Kidney tubule cell (primary cell): ENCODE measurements at regions not wholly inside any gene's neighbourhood (a gene's known extent, or its start where the extent isn't known, plus 50 kb on each side); places are given as distances from the start of the nearest gene placed in this dataset.
"Not testable (repeated sequence)": the region's sequence is repeated elsewhere in the genome, so short reads cannot be mapped to it uniquely, and the experiment has no call there.

Source experiments
- DNase-seq: peaks from one replicate; pipeline ENCODE4 v3.0.0-alpha.2; 2018; ENCODE audit warnings: low spot score

GRCh38 chr10:86579883-86580520, 58.4 kb upstream of the WAPL start:
- DNase-seq: no peak

- no peak for DNase-seq
Observed at GRCh38 chr10:86580521-86580891, 58.9 kb upstream of the WAPL start.

- DNase-seq: no peak
Observed at GRCh38 chr10:86583983-86584382, 62.4 kb upstream of the WAPL start.

GRCh38 chr10:86585037-86585929, 63.7 kb upstream of the WAPL start:
- peak; percentile 71 for DNase-seq

- DNase-seq: no peak
Observed at GRCh38 chr10:86586516-86586915, 64.9 kb upstream of the WAPL start.

GRCh38 chr10:86588781-86589180, 65.6 kb upstream of the OPN4 start:
- not testable (repeated sequence) for DNase-seq

- no peak for DNase-seq
Observed at GRCh38 chr10:86591436-86591835, 62.9 kb upstream of the OPN4 start.

- peak; percentile 36 for DNase-seq
Observed at GRCh38 chr10:86592413-86592812, 61.9 kb upstream of the OPN4 start.

GRCh38 chr10:86594535-86594934, 59.8 kb upstream of the OPN4 start:
- DNase-seq: peak; percentile 59

GRCh38 chr10:86595496-86595895, 58.9 kb upstream of the OPN4 start:
- DNase-seq: no peak

- no peak for DNase-seq
Observed at GRCh38 chr10:86596266-86596665, 58.1 kb upstream of the OPN4 start.

- no peak for DNase-seq
Observed at GRCh38 chr10:86597306-86597705, 57.0 kb upstream of the OPN4 start.

GRCh38 chr10:86598151-86598550, 56.2 kb upstream of the OPN4 start:
- no peak for DNase-seq

GRCh38 chr10:86599041-86599440, 55.3 kb upstream of the OPN4 start:
- no peak for DNase-seq

- DNase-seq: no peak
Observed at GRCh38 chr10:86599729-86600128, 54.6 kb upstream of the OPN4 start.

GRCh38 chr10:86600296-86600695, 54.1 kb upstream of the OPN4 start:
- no peak for DNase-seq

- DNase-seq: no peak
Observed at GRCh38 chr10:86601956-86602602, 52.3 kb upstream of the OPN4 start.

GRCh38 chr10:86603256-86603655, 51.1 kb upstream of the OPN4 start:
- DNase-seq: no peak
